WTC11 (cell line): ENCODE measurements at regions not wholly inside any gene's neighbourhood (a gene's known extent, or its start where the extent isn't known, plus 50 kb on each side); places are given as distances from the start of the nearest gene placed in this dataset.

Experiments
- ATAC-seq: fragments of 200-7000 bp; cut with Tn5 transposase; 2 replicates; pipeline ENCODE4 v1.10.0; 2021; ENCODE audit warnings: mild to moderate bottlenecking, moderate library complexity
- CTCF ChIA-PET: fragments of 300-600 bp; sonication (Branson Sonifier 250); formaldehyde crosslinking; loops from one replicate; lab custom pipeline; 2021; ENCODE audit warnings: antibody characterized with exemption; lab: Charles Lee
- POLR2A ChIA-PET: fragments of 350-600 bp; sonication (Branson Sonifier 250); formaldehyde crosslinking; loops from one replicate; lab custom pipeline; 2021; ENCODE audit warnings: antibody characterized with exemption; lab: Charles Lee
- DNase-seq: peaks from one replicate; pipeline ENCODE4 v3.0.0; 2021; ENCODE audit warnings: low spot score
- H3K27ac Mint-ChIP-seq: 2 replicates; pipeline ENCODE4 v1.8.0; 2021; ENCODE audit warnings: mixed read lengths
- H3K27me3 Mint-ChIP-seq: 2 replicates; pipeline ENCODE4 v1.8.0; 2021; ENCODE audit warnings: low read depth, mild to moderate bottlenecking, moderate library complexity, mixed read lengths
- H3K36me3 Mint-ChIP-seq: 2 replicates; pipeline ENCODE4 v1.8.0; 2021; ENCODE audit warnings: mixed read lengths
- H3K4me1 Mint-ChIP-seq: 2 replicates; pipeline ENCODE4 v1.8.0; 2022; ENCODE audit warnings: mixed read lengths
- H3K4me3 Mint-ChIP-seq: 2 replicates; pipeline ENCODE4 v1.8.0; 2021; ENCODE audit warnings: mild to moderate bottlenecking, moderate library complexity, mixed read lengths
- H3K9me3 Mint-ChIP-seq: 2 replicates; pipeline ENCODE4 v1.8.0; 2021; ENCODE audit warnings: mixed read lengths
- JUN ChIP-seq: sonication (generic); formaldehyde crosslinking; IDR thresholded peaks from 2 replicates; pipeline ENCODE4 v1.8.0; 2023; ENCODE audit warnings: mild to moderate bottlenecking, missing genetic modification reagents
- MXD4 ChIP-seq: fragments of 250-450 bp; sonication (Bioruptor Pico); IDR thresholded peaks from 2 replicates; pipeline ENCODE4 v1.8.0; 2021; ENCODE audit warnings: mild to moderate bottlenecking, moderate library complexity, borderline replicate concordance
- NR1H2 ChIP-seq: sonication (generic); formaldehyde crosslinking; IDR thresholded peaks from 2 replicates; pipeline ENCODE4 v1.9.0; 2021; ENCODE audit warnings: mild to moderate bottlenecking, moderate library complexity, missing genetic modification reagents
- NR2C2 ChIP-seq: sonication (generic); formaldehyde crosslinking; IDR thresholded peaks from 2 replicates; pipeline ENCODE4 v1.8.0; 2022; ENCODE audit warnings: mild to moderate bottlenecking, missing genetic modification reagents
- OVOL2 ChIP-seq: fragments of 250-450 bp; sonication (Bioruptor Pico); IDR thresholded peaks from 2 replicates; pipeline ENCODE4 v1.9.0; 2021; ENCODE audit warnings: mild to moderate bottlenecking, borderline replicate concordance
- TEAD4 ChIP-seq: sonication (generic); formaldehyde crosslinking; IDR thresholded peaks from 2 replicates; pipeline ENCODE4 v1.8.0; 2022; ENCODE audit warnings: mild to moderate bottlenecking, missing genetic modification reagents
- ZNF396 ChIP-seq: fragments of 250-450 bp; sonication (Bioruptor Pico); IDR thresholded peaks from 2 replicates; pipeline ENCODE4 v1.8.0; 2021; ENCODE audit warnings: mild to moderate bottlenecking, moderate library complexity, borderline replicate concordance
- TF ChIP-seq, protein P1 (sequence below): fragments of 250-450 bp; sonication (Bioruptor Pico); IDR thresholded peaks from 2 replicates; pipeline ENCODE4 v1.9.0; 2021; ENCODE audit warnings: mild to moderate bottlenecking, borderline replicate concordance
- TF ChIP-seq, protein P2 (sequence below): sonication (generic); formaldehyde crosslinking; IDR thresholded peaks from 2 replicates; pipeline ENCODE4 v1.8.0; 2023; ENCODE audit warnings: missing genetic modification reagents, mild to moderate bottlenecking, borderline replicate concordance
- TF ChIP-seq, protein P3 (sequence below): sonication (generic); formaldehyde crosslinking; IDR thresholded peaks from 2 replicates; pipeline ENCODE4 v1.8.0; 2022; ENCODE audit warnings: missing genetic modification reagents
- TF ChIP-seq, protein P4 (sequence below): sonication (generic); formaldehyde crosslinking; IDR thresholded peaks from 2 replicates; pipeline ENCODE4 v1.8.1; 2022; ENCODE audit warnings: mild to moderate bottlenecking, missing genetic modification reagents, moderate library complexity, borderline replicate concordance
- TF ChIP-seq, protein P5 (sequence below): fragments of 250-450 bp; sonication (Bioruptor Pico); IDR thresholded peaks from 2 replicates; pipeline ENCODE4 v1.9.0; 2021; ENCODE audit warnings: mild to moderate bottlenecking
- TF ChIP-seq, protein P6 (sequence below): sonication (generic); formaldehyde crosslinking; IDR thresholded peaks from 2 replicates; pipeline ENCODE4 v1.8.0; 2022; ENCODE audit warnings: mild to moderate bottlenecking, missing genetic modification reagents

DNA sequence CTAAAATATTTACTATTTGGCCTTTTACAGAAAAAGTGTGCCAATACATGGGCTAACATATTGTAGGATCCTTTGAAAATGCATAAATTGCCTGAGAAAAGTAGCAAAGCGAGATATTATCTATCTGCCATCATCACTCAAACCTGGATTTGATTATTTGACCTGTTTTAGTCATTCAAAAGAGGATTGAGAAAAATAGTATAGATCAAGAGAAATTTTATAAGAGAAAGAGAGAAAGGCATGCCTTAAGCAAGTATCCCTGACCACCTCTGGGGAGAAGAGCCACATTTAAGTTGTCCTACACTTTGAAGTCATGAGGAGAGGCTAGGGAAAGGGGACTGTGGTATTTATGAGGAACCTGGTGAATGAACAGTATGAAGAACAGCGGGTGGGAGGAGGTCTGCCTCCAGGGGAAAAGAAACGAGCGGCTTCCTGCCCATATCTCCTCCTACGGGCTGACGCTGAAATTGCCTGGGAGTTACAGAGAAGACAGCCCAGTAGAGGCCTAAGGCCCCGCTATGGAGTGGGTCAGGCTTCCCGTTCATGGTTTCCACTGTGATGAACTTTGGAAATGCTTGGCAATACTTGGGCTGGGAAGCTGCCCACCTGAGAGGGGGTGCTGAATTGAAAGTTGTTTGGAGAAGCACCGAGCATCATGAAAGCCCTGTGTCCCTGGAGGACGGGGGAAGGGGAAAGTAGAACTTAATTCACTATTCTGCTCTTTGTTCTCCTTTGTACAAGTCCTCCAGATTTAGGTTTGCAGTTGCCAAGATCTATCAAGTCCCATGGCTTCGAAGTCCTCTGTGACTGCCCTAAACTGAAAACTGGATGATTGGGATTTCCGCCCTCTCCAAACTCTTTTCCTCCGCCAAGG, 106.9 kb upstream of the ACSL4 start:
- CTCF ChIA-PET = interaction anchor here (0.7 kb wide), 1 partner anchor 8 kb away, joined by 3 read pairs; no protein-coding TSS in a partner anchor
- H3K36me3 Mint-ChIP-seq = no peaks in the 10 kb centered on the region
- POLR2A ChIA-PET = no interaction called here
- H3K4me1 Mint-ChIP-seq = no peaks in the 10 kb centered on the region
- DNase-seq (peak; percentile 31), ATAC-seq (peak; percentile 98)
- no peak overlapping the region for H3K4me3 Mint-ChIP-seq
- no peak for TF ChIP-seq MXD4 (CRISPR knock-in tag)
- no peak for TF ChIP-seq TEAD4 (CRISPR knock-in tag)
- TF ChIP-seq, protein P1, sequence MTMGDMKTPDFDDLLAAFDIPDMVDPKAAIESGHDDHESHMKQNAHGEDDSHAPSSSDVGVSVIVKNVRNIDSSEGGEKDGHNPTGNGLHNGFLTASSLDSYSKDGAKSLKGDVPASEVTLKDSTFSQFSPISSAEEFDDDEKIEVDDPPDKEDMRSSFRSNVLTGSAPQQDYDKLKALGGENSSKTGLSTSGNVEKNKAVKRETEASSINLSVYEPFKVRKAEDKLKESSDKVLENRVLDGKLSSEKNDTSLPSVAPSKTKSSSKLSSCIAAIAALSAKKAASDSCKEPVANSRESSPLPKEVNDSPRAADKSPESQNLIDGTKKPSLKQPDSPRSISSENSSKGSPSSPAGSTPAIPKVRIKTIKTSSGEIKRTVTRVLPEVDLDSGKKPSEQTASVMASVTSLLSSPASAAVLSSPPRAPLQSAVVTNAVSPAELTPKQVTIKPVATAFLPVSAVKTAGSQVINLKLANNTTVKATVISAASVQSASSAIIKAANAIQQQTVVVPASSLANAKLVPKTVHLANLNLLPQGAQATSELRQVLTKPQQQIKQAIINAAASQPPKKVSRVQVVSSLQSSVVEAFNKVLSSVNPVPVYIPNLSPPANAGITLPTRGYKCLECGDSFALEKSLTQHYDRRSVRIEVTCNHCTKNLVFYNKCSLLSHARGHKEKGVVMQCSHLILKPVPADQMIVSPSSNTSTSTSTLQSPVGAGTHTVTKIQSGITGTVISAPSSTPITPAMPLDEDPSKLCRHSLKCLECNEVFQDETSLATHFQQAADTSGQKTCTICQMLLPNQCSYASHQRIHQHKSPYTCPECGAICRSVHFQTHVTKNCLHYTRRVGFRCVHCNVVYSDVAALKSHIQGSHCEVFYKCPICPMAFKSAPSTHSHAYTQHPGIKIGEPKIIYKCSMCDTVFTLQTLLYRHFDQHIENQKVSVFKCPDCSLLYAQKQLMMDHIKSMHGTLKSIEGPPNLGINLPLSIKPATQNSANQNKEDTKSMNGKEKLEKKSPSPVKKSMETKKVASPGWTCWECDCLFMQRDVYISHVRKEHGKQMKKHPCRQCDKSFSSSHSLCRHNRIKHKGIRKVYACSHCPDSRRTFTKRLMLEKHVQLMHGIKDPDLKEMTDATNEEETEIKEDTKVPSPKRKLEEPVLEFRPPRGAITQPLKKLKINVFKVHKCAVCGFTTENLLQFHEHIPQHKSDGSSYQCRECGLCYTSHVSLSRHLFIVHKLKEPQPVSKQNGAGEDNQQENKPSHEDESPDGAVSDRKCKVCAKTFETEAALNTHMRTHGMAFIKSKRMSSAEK (CRISPR knock-in tag) = no peak
- TF ChIP-seq NR2C2 (CRISPR knock-in tag) = no peak
- TF ChIP-seq, protein P2, sequence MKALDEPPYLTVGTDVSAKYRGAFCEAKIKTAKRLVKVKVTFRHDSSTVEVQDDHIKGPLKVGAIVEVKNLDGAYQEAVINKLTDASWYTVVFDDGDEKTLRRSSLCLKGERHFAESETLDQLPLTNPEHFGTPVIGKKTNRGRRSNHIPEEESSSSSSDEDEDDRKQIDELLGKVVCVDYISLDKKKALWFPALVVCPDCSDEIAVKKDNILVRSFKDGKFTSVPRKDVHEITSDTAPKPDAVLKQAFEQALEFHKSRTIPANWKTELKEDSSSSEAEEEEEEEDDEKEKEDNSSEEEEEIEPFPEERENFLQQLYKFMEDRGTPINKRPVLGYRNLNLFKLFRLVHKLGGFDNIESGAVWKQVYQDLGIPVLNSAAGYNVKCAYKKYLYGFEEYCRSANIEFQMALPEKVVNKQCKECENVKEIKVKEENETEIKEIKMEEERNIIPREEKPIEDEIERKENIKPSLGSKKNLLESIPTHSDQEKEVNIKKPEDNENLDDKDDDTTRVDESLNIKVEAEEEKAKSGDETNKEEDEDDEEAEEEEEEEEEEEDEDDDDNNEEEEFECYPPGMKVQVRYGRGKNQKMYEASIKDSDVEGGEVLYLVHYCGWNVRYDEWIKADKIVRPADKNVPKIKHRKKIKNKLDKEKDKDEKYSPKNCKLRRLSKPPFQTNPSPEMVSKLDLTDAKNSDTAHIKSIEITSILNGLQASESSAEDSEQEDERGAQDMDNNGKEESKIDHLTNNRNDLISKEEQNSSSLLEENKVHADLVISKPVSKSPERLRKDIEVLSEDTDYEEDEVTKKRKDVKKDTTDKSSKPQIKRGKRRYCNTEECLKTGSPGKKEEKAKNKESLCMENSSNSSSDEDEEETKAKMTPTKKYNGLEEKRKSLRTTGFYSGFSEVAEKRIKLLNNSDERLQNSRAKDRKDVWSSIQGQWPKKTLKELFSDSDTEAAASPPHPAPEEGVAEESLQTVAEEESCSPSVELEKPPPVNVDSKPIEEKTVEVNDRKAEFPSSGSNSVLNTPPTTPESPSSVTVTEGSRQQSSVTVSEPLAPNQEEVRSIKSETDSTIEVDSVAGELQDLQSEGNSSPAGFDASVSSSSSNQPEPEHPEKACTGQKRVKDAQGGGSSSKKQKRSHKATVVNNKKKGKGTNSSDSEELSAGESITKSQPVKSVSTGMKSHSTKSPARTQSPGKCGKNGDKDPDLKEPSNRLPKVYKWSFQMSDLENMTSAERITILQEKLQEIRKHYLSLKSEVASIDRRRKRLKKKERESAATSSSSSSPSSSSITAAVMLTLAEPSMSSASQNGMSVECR (CRISPR knock-in tag) = no peak
- TF ChIP-seq NR1H2 = no peak
- TF ChIP-seq, protein P3, sequence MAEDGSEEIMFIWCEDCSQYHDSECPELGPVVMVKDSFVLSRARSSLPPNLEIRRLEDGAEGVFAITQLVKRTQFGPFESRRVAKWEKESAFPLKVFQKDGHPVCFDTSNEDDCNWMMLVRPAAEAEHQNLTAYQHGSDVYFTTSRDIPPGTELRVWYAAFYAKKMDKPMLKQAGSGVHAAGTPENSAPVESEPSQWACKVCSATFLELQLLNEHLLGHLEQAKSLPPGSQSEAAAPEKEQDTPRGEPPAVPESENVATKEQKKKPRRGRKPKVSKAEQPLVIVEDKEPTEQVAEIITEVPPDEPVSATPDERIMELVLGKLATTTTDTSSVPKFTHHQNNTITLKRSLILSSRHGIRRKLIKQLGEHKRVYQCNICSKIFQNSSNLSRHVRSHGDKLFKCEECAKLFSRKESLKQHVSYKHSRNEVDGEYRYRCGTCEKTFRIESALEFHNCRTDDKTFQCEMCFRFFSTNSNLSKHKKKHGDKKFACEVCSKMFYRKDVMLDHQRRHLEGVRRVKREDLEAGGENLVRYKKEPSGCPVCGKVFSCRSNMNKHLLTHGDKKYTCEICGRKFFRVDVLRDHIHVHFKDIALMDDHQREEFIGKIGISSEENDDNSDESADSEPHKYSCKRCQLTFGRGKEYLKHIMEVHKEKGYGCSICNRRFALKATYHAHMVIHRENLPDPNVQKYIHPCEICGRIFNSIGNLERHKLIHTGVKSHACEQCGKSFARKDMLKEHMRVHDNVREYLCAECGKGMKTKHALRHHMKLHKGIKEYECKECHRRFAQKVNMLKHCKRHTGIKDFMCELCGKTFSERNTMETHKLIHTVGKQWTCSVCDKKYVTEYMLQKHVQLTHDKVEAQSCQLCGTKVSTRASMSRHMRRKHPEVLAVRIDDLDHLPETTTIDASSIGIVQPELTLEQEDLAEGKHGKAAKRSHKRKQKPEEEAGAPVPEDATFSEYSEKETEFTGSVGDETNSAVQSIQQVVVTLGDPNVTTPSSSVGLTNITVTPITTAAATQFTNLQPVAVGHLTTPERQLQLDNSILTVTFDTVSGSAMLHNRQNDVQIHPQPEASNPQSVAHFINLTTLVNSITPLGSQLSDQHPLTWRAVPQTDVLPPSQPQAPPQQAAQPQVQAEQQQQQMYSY (CRISPR knock-in tag) = no peak
- TF ChIP-seq, protein P4, sequence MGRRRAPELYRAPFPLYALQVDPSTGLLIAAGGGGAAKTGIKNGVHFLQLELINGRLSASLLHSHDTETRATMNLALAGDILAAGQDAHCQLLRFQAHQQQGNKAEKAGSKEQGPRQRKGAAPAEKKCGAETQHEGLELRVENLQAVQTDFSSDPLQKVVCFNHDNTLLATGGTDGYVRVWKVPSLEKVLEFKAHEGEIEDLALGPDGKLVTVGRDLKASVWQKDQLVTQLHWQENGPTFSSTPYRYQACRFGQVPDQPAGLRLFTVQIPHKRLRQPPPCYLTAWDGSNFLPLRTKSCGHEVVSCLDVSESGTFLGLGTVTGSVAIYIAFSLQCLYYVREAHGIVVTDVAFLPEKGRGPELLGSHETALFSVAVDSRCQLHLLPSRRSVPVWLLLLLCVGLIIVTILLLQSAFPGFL (CRISPR knock-in tag) = no peak
- TF ChIP-seq JUN = no peak
- H3K9me3 Mint-ChIP-seq = 0 out of 2 replicates have a peak, but pooled peaks cover 4% of the 10 kb centered on the region
- no peaks in the 10 kb centered on the region for H3K27me3 Mint-ChIP-seq
- no peak overlapping the region for H3K27ac Mint-ChIP-seq

DNA sequence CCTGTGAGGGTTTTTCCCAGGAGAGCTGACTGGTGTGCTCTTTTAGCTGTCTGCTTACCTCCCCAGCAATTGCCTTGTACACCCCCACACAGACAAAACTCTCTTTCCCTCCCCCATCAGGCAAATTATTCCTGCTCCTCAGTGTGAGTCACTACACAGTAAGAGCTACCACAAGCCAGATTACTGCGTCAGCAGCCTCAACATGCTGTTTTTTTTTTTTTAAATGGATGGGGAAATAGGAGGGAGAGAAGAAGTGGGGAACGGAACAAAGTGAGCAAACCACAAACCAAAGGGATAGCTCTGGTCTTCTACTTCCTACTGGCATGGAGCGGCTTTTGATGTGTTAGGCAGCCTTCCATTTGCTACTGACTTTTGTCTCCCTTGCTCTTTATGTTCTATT, 107.5 kb upstream of the ACSL4 start:
- Mint-ChIP-seq H3K4me1 (no peaks in the 10 kb centered on the region), H3K27me3 (no peaks in the 10 kb centered on the region), H3K27ac (no peak overlapping the region), H3K9me3 (0 out of 2 replicates have a peak, but pooled peaks cover 4% of the 10 kb centered on the region), H3K36me3 (no peaks in the 10 kb centered on the region), H3K4me3 (no peak overlapping the region)
- ChIA-PET CTCF (interaction anchor here (0.7 kb wide), 1 partner anchor 9 kb away, joined by 3 read pairs; no protein-coding TSS in a partner anchor), POLR2A (no interaction called here)
- DNase-seq (no peak), ATAC-seq (no peak)
- TF ChIP-seq, protein P5, sequence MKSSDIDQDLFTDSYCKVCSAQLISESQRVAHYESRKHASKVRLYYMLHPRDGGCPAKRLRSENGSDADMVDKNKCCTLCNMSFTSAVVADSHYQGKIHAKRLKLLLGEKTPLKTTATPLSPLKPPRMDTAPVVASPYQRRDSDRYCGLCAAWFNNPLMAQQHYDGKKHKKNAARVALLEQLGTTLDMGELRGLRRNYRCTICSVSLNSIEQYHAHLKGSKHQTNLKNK (CRISPR knock-in tag) = no peak
- TF ChIP-seq MXD4 (CRISPR knock-in tag) (no peak), OVOL2 (CRISPR knock-in tag) (no peak), ZNF396 (CRISPR knock-in tag) (no peak)
- TF ChIP-seq, protein P6, sequence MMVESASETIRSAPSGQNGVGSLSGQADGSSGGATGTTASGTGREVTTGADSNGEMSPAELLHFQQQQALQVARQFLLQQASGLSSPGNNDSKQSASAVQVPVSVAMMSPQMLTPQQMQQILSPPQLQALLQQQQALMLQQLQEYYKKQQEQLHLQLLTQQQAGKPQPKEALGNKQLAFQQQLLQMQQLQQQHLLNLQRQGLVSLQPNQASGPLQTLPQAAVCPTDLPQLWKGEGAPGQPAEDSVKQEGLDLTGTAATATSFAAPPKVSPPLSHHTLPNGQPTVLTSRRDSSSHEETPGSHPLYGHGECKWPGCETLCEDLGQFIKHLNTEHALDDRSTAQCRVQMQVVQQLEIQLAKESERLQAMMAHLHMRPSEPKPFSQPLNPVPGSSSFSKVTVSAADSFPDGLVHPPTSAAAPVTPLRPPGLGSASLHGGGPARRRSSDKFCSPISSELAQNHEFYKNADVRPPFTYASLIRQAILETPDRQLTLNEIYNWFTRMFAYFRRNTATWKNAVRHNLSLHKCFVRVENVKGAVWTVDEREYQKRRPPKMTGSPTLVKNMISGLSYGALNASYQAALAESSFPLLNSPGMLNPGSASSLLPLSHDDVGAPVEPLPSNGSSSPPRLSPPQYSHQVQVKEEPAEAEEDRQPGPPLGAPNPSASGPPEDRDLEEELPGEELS (CRISPR knock-in tag) = no peak
